ENCODE measurements at regions not wholly inside any gene's neighbourhood (a gene's known extent, or its start where the extent isn't known, plus 50 kb on each side); places are given as distances from the start of the nearest gene placed in this dataset.
"Not testable (repeated sequence)": the region's sequence is repeated elsewhere in the genome, so short reads cannot be mapped to it uniquely, and the experiment has no call there.

- DNase-seq (ENCODE audit: low read depth in 2 of 2), result no peak
Measured at GRCh38 chr12:25682421-25682820, 129.3 kb upstream of the LMNTD1 start.

- no peak for DNase-seq (ENCODE audit: low read depth in 2 of 2)
Measured at GRCh38 chr12:25684070-25684469, 131.0 kb upstream of the LMNTD1 start.

GRCh38 chr12:25686351-25686750 lies 133.3 kb upstream of the LMNTD1 start:
- no peak for DNase-seq (ENCODE audit: low read depth in 2 of 2)

GRCh38 chr12:25687226-25687625 lies 134.1 kb upstream of the LMNTD1 start:
- DNase-seq (ENCODE audit: low read depth in 2 of 2), result no peak

GRCh38 chr12:25688851-25689250 lies 135.8 kb upstream of the LMNTD1 start:
- DNase-seq (ENCODE audit: low read depth in 2 of 2), result not testable (repeated sequence)

- DNase-seq (ENCODE audit: low read depth in 2 of 2), result peak in 1 of 2 experiments; percentile 44
Measured at GRCh38 chr12:25689996-25690501, 137.0 kb upstream of the LMNTD1 start.

- DNase-seq (ENCODE audit: low read depth in 2 of 2), result no peak
Measured at GRCh38 chr12:25690996-25691864, 138.1 kb upstream of the LMNTD1 start.

GRCh38 chr12:25691865-25692114 lies 138.7 kb upstream of the LMNTD1 start:
- DNase-seq (ENCODE audit: low read depth in 2 of 2), result no peak

- DNase-seq (ENCODE audit: low read depth in 2 of 2), result peak; percentile 78 to 83
Measured at GRCh38 chr12:25692115-25693035, 139.3 kb upstream of the LMNTD1 start.

- DNase-seq (ENCODE audit: low read depth in 2 of 2), result no peak
Measured at GRCh38 chr12:25694072-25694471, 141.0 kb upstream of the LMNTD1 start.

GRCh38 chr12:25695574-25695973 lies 142.5 kb upstream of the LMNTD1 start:
- DNase-seq (ENCODE audit: low read depth in 2 of 2), result no peak

- no peak for DNase-seq (ENCODE audit: low read depth in 2 of 2)
Measured at GRCh38 chr12:25698772-25699171, 145.7 kb upstream of the LMNTD1 start.

GRCh38 chr12:25699454-25699853 lies 146.4 kb upstream of the LMNTD1 start:
- no peak for DNase-seq (ENCODE audit: low read depth in 2 of 2)

GRCh38 chr12:25701290-25701689 lies 148.2 kb upstream of the LMNTD1 start:
- no peak for DNase-seq (ENCODE audit: low read depth in 2 of 2)

- DNase-seq (ENCODE audit: low read depth in 2 of 2), result no peak
Measured at GRCh38 chr12:25702553-25702952, 149.5 kb upstream of the LMNTD1 start.

GRCh38 chr12:25705261-25705660 lies 152.2 kb upstream of the LMNTD1 start:
- no peak for DNase-seq (ENCODE audit: low read depth in 2 of 2)

- not testable (repeated sequence) for DNase-seq (ENCODE audit: low read depth in 2 of 2)
Measured at GRCh38 chr12:25706646-25707045, 153.6 kb upstream of the LMNTD1 start.

- no peak for DNase-seq (ENCODE audit: low read depth in 2 of 2)
Measured at GRCh38 chr12:25707056-25707455, 154.0 kb upstream of the LMNTD1 start.

- no peak for DNase-seq (ENCODE audit: low read depth in 2 of 2)
Measured at GRCh38 chr12:25708661-25709060, 155.6 kb upstream of the LMNTD1 start.

- DNase-seq (ENCODE audit: low read depth in 2 of 2), result no peak
Measured at GRCh38 chr12:25710128-25710527, 157.0 kb upstream of the LMNTD1 start.

GRCh38 chr12:25710938-25711605 lies 158.0 kb upstream of the LMNTD1 start:
- not testable (repeated sequence) for DNase-seq (ENCODE audit: low read depth in 2 of 2)

GRCh38 chr12:25712169-25712568 lies 159.1 kb upstream of the LMNTD1 start:
- DNase-seq (ENCODE audit: low read depth in 2 of 2), result no peak
